Cerebellar cortex (tissue), 1 donor: ENCODE measurements at regions not wholly inside any gene's neighbourhood (a gene's known extent, or its start where the extent isn't known, plus 50 kb on each side); places are given as distances from the start of the nearest gene placed in this dataset.

Experiments
- DNase-seq: peaks from one replicate; pipeline ENCODE4 v3.0.0-alpha.2; 2015; ENCODE audit warnings: low spot score

DNA sequence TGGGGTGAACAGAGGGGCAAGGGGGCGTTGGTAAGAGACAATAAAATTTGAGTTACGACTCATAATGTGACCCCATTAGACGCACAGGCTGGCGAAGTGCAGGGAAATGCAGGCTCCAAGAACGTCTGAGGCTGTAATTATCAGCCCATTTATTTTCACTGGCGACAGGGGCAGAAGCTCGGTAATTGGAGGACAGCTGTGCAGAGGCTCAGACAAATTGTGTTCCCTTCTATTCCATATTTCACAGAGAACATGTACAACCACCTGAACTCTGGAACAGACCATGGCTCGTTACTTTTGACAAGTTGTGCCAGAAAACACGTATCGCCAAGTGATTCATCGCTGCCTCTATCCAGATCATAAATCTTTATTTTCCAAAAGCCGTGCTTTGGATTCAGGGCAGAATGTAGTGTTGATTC lies 137.3 kb upstream of the FRMD4A start:
- DNase-seq = peak; percentile 85

DNA sequence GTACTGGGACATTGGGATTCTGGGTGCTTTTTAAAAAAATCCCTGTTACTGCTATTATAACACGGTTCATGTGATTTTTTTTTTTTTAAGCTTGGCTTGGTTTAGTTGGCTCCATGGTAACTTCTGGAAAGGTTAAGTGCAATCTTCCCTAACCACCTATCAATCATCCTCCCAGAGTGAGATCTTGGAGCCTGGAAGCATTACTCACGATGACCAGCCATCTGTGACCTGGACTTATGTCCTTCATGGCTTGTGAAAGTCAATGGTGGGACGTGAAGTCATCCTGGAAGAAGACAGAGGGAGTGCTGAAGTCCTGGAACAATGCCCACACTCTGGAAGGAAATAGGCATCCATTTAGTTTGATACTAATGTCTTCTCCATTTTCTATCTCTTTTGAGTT lies 135.5 kb upstream of the FRMD4A start:
- DNase-seq = no peak

DNA sequence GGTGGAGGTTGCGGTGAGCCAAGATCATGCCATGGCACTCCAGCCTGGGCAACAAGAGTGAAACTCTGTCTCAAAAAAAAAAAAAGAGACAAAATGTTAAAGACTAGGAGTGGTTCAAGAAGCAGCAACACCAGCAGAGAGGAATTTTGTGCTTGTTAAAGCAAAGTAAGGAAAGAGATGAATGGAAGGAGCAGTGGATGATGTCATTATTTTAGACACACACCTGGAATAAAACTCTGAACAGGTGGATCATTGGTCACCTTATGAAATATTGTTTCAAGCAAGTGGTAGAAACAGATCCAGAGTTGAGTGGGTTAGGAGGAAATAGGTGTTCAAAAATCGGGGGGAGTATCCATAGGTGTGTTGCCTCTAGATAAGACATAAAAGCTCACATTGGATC lies 129.7 kb upstream of the FRMD4A start:
- DNase-seq = no peak

DNA sequence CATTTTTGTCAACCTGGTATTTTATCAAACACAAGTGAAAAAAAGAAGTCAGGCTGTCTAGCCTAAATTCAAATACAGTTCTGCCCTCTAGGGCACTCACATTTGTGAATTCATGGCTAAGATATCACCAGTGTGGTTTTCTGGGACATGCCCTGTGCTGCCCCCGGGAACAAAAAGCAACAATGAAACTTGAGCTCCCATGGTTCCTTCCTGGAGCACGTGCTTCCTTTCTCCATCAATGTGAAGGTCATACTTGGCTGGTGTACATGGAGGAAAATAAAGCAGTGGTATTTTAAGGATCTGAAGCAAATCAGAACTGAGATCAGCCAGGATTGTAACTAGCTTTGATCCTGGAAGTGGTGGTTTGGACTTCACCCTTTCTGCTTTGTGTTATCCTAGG lies 128.9 kb upstream of the FRMD4A start:
- no peak for DNase-seq

DNA sequence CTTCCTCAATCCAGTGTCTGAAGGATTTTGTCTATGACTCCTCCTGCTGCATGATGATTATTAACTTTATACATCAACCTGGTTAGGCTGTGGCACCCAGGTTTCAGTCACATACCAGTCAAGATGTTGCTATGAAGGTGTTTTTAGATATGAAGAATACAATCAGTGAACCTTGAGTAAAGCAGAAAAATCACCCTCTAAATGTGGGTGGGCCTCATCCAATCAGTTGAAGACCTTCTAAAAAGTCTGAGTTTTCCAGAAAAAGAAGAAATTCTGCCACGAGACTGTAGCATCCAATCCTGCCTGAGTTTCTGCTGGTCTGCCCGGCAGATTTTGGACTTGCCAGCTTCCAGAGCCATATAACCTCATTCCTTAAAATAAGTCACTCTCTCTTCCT lies 126.1 kb upstream of the FRMD4A start:
- no peak for DNase-seq

DNA sequence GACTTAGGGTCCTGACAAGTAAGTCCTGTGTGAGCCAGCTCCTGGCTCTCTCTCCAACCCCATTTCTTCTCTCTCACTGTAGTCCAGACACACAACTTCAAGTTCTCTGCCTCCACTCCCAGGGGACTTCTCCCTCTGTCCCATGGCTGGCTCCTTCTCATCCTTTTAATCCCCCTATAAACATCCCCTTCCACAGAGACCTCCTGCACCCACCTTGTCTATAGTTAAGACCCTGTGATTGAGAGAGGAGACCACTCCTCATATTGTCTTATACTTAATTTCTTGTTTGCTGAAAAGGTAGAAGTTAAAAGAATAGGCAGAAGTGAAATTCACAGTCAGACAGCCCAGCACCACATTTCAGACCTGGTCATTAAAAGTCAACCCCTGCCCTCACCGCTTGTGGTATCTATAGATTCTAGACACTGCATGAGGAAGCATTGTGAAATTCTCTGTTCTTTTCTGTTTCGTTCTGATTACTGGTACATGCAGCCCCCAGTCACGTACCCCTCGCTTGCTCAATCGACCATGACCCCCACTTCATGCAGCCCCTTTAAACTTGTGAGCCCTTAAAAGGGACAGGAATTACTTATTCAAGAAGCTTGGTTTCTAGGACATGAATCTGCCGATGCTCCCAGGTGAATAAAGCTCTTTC lies 125.6 kb upstream of the FRMD4A start:
- DNase-seq = no peak

DNA sequence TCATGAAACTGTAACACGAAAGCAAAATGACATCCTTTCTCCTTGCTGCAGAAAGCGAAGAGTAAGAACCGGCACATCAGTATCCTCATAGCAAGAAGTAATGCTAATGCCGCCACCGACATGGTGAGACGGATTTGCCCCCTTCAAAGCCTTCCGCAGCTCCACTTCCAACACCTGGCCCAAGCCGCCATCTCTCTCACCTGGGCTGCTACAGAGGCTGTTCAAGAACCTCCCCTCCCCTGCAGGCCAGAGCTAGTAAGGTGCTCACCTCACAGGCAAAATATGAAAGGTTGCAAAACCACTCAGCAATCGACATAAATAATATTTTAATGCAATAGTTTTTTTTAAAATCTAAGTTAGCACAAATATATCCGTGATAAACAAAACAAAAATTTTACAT lies 123.9 kb upstream of the FRMD4A start:
- no peak for DNase-seq

DNA sequence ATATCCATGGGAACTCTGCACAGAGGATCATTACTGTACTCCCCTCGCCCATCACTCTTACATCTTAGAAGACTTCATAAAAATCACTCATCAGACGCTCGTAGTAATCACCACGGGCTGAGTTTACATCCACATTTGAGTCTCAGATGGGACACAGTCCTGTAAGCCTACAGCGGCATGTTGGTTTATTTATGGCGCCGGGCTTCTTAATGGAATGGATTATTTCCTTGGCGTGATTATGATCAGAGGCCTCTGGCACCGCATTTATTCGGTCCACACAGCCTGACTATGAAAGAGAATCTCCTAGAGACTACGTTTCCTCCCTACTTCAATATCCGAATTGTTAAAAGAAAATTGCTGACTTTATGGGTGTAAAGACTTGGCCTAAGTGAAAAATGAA lies 123.5 kb upstream of the FRMD4A start:
- no peak for DNase-seq

DNA sequence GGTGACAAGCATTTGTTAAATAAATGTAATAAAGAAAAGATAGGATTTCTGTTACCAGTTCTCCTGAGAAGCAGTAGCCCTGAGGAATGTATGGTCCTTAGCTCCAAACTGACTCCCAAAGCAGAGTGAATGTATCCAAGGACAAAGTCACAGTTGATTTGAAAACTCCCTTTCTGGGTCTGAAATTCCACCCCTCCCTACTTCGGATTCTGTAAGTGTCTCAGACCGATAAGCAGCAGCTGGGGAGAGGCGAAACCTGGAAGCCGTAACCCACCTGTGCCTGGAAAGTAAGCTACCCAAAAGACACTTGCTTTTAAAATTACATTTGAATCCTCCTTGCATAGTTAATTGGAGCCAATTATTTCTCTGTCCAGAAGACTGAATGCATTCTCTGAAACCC lies 122.9 kb upstream of the FRMD4A start:
- DNase-seq = no peak

DNA sequence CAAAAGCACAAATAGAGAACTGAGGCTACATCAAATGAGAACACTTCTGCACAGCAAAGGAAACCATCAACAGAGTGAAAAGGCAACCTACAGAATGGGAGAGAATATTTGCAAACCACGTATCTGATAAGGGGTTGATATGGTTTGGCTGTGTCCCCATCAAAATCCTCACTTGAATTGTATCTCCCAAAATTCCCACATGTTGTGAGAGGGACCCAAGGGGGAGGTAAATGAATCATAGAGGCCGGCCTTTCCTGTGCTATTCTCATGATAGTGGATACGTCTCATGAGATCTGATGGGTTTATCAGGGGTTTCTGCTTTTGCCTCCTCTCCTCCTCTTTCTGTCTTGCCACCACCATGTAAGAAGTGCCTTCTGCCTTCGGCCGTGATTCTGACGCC lies 120.6 kb upstream of the FRMD4A start:
- DNase-seq = no peak

DNA sequence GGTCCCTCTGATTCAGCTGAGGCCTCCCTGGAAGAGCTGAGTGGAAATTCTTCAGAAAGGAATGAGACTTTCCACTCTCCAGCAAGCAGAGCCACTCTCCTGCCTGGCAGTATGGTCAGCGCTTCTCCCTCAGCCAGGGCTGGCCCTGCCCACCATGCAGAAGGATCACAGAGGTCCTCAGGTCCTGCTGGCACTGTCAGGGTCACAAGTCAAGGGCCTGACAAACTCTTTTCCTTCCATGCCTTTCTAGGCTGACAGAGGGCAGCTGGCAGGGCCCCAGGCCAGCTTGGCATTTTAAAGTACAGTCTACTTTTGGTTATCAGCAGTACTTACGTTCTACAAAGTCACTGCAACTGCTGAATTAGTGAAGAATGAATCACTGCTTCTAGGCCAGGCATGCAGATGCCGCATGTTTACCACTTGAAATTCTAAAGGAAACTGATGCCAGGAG lies 119.3 kb upstream of the FRMD4A start:
- no peak for DNase-seq

DNA sequence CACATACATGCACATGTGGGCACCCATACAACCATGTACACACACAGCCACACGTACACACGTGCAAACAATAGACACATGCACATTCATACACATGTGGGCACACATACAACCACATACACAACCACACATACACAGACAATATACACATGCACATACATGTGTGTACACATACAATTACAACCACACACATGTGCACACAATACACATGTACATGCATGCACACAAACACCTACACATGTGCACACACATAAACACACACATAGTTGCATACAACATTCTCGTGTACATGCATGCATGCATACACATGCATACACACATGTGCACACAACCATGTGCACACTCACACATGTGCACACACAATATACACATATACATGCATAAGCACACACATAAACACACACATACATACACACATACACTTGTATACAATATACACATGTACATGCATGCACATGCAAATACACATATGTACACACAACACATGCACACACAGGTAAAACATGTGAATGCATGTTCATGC lies 118.6 kb upstream of the FRMD4A start:
- DNase-seq = no peak

DNA sequence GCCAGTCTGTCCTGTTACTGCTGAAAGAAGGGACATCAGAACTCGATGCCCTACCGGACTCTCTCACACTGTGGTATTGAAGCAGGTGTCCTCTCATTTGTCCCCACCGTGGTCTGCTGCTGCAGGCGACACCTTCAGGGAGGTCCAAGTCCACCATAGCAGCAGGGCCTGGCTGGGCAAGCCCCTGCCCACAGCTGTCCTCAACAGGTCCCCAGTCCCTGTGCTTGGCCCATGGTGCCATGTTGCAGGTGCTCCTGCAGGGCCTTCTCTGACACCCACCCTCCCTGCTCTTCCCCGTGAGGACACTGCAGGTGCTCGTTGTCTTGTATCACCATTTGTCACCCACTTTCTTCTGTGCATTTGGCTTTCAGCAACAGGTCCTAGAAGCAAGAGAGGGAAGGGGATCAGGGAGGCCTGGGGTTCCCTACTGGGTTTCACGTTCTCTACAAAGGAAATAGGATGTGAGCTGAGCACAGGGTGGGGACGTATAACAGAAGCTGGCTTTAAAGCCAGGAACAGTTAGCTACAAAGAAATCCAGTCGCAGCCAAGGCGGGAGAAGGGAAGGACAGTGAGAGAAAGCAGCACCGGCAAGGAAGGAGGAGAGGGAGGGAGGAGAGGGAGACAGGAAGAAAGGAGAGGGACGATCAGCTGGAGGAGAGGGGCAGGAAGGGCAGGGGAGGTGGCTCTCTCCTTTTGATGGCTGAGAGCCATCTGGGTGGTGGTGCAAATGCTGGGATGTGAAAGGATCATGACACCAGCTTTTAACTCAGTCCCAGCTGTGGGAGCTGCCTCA lies 117.7 kb upstream of the FRMD4A start:
- no peak for DNase-seq

DNA sequence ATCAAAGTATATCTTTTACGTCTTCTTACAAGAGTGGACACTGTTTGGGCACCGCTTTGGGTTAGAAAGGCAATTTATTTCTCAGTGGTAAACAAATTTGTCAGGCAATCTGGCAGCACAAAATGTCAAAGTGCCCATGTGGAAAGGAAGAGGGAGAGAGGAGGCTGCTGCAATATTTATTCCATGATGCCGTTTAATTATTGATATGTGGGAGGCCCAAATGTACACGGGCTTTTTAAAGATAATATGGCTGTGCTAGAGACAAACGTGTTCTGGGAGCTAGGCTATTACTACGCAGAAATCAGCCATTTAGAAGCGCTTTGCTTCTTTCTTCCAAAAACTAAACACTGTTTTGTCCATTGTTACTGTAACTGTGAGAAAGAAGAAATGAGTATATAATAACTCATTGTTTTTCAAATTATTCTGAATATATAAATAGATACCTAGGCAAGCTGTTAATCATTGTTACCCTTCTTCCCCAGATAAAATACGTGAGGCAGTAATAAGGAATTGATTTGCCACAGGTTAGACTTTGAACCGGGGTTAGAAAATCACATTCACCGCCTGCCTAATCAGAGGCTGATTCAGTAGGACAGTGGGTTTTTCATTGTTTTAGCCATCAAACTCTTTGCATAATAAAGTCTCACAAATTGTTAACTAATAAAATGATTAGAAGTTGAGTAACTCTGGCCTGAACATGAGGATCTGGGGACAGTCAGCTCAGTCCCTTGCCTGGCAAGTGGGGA lies 116.5 kb upstream of the FRMD4A start:
- DNase-seq = no peak

DNA sequence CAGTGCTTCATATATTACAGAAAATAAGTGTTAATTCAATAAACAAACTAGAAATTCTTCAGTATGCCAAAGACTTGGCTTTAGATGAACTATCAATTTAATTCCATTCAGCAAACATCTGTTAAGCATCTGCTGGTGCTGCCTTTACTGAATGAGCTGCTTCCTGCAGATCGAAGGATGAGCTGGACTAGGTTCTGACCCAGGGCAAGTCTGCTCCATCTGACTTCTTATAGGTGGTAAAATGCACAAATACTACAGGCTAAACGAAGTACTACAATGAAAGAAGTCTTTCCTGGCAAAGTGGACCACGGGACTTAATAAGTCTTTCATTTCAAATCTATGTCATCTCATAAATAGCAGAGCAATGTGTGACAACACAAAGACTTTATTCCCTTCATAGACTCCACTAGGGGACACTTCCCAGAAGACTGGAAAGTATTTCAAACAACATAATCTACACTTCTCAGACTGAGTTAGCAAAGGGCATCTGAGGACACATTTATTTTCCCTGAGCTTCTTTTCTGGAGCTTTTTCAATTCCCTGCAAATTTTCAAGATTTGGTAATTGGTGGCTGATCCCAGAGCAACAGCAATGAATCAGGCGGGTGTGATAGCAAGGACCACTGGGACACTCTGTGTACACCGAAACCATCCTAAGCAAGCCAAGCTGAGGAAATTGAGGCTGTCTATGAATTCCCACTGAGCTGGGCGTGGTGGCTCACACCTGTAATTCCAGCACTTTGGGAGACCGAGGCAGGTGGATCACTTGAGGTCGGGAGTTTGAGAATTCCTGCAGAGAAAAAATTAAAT lies 108.9 kb upstream of the FRMD4A start:
- DNase-seq = peak; percentile 79

DNA sequence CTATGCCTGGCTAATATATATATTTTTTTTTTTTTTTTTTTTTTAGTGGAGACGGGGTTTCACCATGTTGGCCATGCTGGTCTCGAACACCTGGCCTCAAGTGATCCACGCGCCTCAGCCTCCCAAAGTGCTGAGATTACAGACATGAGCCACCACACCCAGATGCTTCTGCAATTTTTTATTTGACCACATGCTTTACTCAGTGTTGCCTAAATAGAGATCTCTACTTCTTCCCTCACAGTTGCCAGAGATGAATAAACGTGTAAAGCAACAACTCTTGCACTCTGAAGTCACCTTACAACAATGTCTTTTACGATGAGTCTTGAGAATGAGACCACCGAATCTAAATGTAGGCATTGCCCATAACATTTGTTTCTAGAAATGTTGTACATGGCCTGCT lies 107.9 kb upstream of the FRMD4A start:
- DNase-seq = no peak

DNA sequence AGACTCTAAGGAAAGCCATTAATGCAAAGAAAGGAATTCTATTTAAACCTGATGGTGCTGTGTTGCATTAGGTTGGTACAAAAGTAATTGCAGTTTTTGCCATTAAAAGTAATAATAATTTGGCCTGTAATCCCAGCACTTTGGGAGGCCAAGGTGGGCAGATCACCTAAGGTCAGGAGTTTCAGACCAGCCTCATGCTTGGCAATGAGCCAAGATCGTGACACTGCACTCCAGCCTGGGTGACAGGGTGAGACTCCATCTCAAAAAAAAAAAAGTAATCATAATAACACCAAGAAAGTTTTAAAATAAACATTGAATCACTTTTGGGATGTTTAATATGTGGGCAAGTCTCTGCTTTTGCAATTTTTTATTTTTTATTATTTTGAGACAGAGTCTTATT lies 107.3 kb upstream of the FRMD4A start:
- peak; percentile 59 for DNase-seq

DNA sequence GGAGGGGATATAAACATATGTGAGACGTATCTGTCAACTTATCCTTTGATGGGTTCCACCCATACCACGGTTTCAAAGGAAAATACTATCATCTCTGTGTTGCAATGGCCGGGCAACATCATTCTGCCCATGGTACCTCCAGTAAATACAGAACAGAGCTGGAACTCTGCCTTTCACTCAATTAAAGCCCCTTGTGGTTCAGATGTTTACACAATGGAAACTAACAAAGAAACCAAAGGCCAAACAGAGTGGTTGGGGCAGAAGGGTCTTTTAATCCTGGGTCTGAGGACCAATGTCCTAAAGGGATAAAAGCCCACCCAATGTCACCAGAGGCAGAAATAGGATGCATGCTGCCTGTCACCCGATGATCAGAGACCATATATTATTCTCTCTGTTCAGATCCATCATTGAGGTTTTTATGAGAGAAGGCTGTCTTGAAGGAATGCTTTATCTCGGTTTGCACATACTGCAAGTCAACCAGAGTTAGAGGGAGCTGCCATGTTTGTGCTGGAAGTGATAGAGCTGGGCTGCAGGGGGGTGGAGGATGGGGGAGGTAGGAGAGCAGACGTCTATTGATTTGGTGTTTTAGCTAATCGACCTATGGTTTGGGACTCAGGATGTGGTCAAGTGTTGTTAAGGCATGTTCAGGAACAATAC lies 105.4 kb upstream of the FRMD4A start:
- DNase-seq = no peak

DNA sequence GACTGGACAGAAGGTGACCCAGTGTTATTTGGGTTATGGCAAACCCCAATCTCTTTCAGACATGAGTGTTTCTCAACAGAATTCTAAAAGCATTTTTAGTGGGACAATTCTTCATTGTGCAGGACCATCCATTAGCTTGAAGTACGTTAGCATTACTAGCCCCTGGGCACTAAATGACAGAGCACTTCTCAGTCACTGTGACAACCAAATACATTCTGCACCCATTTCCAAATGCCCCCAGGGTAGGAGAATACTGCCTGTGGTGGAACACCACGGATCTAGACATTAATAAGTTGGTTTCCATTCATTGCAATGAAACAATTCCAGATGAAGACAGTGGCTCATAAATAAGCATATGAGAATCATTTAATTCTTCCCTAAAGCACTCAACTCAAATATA lies 102.4 kb upstream of the FRMD4A start:
- DNase-seq = no peak

DNA sequence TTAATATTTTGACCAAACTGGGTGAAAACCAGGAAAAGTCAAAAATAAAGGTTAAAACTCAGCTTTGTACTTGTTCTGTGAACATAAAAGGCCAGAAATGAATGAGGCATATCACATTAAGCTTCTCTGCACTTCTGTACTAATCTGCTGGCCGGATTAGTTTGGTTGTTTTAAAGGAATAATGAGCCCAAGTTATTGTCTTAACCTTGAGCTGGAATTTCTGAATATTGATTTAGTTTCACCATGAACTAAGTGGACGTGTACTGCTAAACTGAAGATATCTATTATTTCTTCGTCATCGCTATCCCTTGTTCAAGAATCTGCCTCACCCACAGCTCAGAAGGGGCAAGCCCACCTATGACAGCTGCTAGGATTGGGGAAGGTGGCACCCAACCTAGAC lies 101.1 kb upstream of the FRMD4A start:
- DNase-seq = no peak

DNA sequence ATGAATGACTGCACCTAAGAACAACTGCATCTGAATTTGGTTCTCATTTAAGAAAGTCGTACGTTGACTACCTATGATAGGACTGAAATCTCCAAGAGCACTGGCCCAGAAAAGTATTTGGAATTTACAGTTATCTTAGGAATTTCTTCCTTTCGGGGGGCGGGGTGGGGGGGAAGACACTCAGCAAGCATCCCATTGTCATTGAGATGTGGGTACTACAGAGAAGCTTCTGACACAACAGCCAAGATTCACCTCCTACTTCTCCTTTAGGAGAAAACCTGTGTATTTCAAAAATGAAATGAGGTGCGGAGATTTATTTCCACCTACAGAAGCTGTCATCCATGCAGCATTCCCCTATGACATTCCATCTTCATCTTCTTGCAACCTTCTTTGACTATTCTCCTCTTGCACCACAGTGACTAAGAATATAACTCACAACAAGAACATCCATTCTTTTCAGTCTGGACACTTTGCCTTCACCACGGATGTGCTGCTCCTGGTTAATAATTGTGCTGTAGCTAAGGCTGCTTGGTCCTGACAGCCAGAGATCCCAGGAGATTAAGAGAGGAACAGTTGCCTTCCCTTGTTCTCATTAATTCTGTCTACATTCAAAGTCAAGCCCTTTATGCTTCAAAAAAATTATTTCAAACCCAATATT lies 98.4 kb upstream of the FRMD4A start:
- DNase-seq = peak; percentile 29
